Sciatic nerve (tissue), 2 donors: ENCODE measurements at regions not wholly inside any gene's neighbourhood (a gene's known extent, or its start where the extent isn't known, plus 50 kb on each side); places are given as distances from the start of the nearest gene placed in this dataset.
A peak's percentile ranks its signal among the peaks of the same experiment; 100 is the strongest.

ENCODE experiments used
- ATAC-seq: fragments of 200-7000 bp; cut with Tn5 transposase; one replicate; pipeline ENCODE4 v1.9.1; 2020; ENCODE audit warnings: mild to moderate bottlenecking, moderate library complexity
- DNase-seq: peaks from one replicate; pipeline ENCODE4 v3.0.0-alpha.2; 2020; ENCODE audit warnings: low spot score
- intact Hi-C: fragments of 100-400 bp; cut with DNase I; formaldehyde crosslinking; loops from one replicate; pipeline ENCODE4 v1.14.2; 2022
- donor health status: DM: no; HTN: no; CAD: no.
- donor health status: DM: no; HTN: no; CAD: no.

GRCh38 chr22:27228771-27229170, 571.4 kb downstream of the MIAT start:
- no peak for ATAC-seq
- no peak for DNase-seq
- intact Hi-C loops, result no loop called here

GRCh38 chr22:27230189-27230588, 571.4 kb downstream of the MN1 start:
- intact Hi-C loops, result no loop called here
- ATAC-seq, result no peak
- no peak for DNase-seq

- DNase-seq (no peak), ATAC-seq (no peak)
- intact Hi-C loops, result no loop called here
Measured at GRCh38 chr22:27231266-27231665, 570.3 kb downstream of the MN1 start.

- intact Hi-C loops, result no loop called here
- DNase-seq (no peak), ATAC-seq (no peak)
Measured at GRCh38 chr22:27232077-27232476, 569.5 kb downstream of the MN1 start.

- ATAC-seq (peak; percentile 40), DNase-seq (no peak)
- intact Hi-C loops, result no loop called here
Measured at GRCh38 chr22:27237080-27237741, 564.3 kb downstream of the MN1 start.

- ATAC-seq (peak; percentile 77), DNase-seq (peak; percentile 75)
- intact Hi-C loops, result no loop called here
Measured at GRCh38 chr22:27238935-27239510, 562.5 kb downstream of the MN1 start.

- intact Hi-C loops, result no loop called here
- DNase-seq (no peak), ATAC-seq (no peak)
Measured at GRCh38 chr22:27239520-27239919, 562.0 kb downstream of the MN1 start.

- no peak for ATAC-seq
- intact Hi-C loops, result no loop called here
- no peak for DNase-seq
Measured at GRCh38 chr22:27240298-27241075, 561.1 kb downstream of the MN1 start.

- ATAC-seq (peak; percentile 8), DNase-seq (no peak)
- intact Hi-C loops, result no loop called here
Measured at GRCh38 chr22:27241430-27242321, 559.9 kb downstream of the MN1 start.

- ATAC-seq (no peak), DNase-seq (no peak)
- intact Hi-C loops, result no loop called here
Measured at GRCh38 chr22:27242474-27242873, 559.1 kb downstream of the MN1 start.

- intact Hi-C loops, result no loop called here
- ATAC-seq (no peak), DNase-seq (no peak)
Measured at GRCh38 chr22:27242917-27243589, 558.5 kb downstream of the MN1 start.

- no peak for ATAC-seq
- intact Hi-C loops, result no loop called here
- DNase-seq, result no peak
Measured at GRCh38 chr22:27244328-27244727, 557.2 kb downstream of the MN1 start.

- intact Hi-C loops, result no loop called here
- ATAC-seq, result no peak
- no peak for DNase-seq
Measured at GRCh38 chr22:27245056-27245455, 556.5 kb downstream of the MN1 start.

GRCh38 chr22:27246558-27246957, 555.0 kb downstream of the MN1 start:
- ATAC-seq (no peak), DNase-seq (no peak)
- intact Hi-C loops, result no loop called here

GRCh38 chr22:27247701-27248434, 553.7 kb downstream of the MN1 start:
- DNase-seq (no peak), ATAC-seq (peak; percentile 47)
- intact Hi-C loops, result no loop called here

GRCh38 chr22:27250418-27250817, 551.1 kb downstream of the MN1 start:
- intact Hi-C loops, result no loop called here
- ATAC-seq, result no peak
- DNase-seq, result no peak

- ATAC-seq (no peak), DNase-seq (no peak)
- intact Hi-C loops, result no loop called here
Measured at GRCh38 chr22:27250886-27251285, 550.7 kb downstream of the MN1 start.

GRCh38 chr22:27251563-27251962, 550.0 kb downstream of the MN1 start:
- ATAC-seq, result no peak
- DNase-seq, result no peak
- intact Hi-C loops, result no loop called here
